ENCODE measurements at regions not wholly inside any gene's neighbourhood (a gene's known extent, or its start where the extent isn't known, plus 50 kb on each side); places are given as distances from the start of the nearest gene placed in this dataset.

DNA sequence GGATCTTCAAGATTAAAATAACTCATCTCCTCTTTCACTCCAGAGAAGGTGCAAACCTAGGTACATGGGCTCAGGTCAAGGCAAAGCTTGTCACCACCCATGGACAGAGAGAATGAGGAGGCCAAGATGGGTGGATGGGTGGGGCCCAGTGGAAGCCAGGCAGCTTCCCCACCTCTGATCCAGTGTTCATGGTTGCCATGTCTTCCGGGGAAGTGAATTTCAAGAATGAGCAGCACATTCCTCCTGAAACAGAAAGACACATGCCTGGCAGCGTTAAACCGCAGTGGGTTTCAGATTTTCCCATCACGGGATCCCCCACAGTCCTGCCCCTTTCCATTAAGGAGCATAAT, 301.7 kb downstream of the EIPR1 start:
- Mint-ChIP-seq H3K27me3 (no peaks in the 10 kb centered on the region), H3K27ac (no peak overlapping the region), H3K4me3 (no peak overlapping the region), H3K9me3 (peaks cover 4% of the 10 kb centered on the region), H3K36me3 (no peaks in the 10 kb centered on the region), H3K4me1 (ENCODE audit: unreplicated experiment) (peaks cover 24% of the 10 kb centered on the region)
- TF ChIP-seq, protein P1, sequence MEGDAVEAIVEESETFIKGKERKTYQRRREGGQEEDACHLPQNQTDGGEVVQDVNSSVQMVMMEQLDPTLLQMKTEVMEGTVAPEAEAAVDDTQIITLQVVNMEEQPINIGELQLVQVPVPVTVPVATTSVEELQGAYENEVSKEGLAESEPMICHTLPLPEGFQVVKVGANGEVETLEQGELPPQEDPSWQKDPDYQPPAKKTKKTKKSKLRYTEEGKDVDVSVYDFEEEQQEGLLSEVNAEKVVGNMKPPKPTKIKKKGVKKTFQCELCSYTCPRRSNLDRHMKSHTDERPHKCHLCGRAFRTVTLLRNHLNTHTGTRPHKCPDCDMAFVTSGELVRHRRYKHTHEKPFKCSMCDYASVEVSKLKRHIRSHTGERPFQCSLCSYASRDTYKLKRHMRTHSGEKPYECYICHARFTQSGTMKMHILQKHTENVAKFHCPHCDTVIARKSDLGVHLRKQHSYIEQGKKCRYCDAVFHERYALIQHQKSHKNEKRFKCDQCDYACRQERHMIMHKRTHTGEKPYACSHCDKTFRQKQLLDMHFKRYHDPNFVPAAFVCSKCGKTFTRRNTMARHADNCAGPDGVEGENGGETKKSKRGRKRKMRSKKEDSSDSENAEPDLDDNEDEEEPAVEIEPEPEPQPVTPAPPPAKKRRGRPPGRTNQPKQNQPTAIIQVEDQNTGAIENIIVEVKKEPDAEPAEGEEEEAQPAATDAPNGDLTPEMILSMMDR (conservative IDR thresholded peaks at IDR 0.05), result no peak
- DNase-seq (ENCODE audit: extremely low spot score, unreplicated experiment), result no peak

DNA sequence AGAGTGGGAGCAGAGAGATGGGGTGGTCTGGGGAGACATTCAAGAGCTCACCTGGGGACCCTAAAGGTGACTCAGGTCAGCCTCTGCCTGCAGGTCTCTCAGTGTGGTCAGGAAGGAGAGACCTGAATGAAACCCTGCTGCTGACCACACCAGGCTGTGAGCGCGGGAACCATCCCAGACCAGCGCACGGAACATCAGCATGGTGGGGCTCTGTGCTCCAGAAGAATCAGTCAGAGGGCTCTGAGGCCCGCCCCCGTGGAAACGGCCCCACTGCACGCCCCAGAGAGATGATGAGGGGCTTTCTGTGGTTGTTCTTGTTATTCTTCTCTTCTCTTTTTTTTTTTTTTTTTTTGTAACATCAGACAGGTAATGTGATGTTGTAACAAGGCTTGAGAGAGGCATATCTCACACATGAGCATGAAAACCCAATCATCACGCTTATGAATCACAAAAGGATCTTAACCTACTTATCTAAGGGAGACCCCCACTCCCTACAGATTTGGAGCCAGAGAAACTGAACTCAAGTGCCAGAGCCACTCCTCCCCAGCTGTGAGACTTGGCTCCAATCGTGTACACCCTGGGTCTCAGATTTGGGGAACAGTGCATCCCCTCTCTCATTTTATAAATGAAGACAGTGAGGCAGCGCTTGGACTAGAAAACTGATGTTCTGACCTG, 302.2 kb downstream of the EIPR1 start:
- no peak overlapping the region for H3K27ac Mint-ChIP-seq
- peaks cover 4% of the 10 kb centered on the region for H3K9me3 Mint-ChIP-seq
- H3K4me1 Mint-ChIP-seq (ENCODE audit: unreplicated experiment), result peaks cover 24% of the 10 kb centered on the region
- H3K27me3 Mint-ChIP-seq, result no peaks in the 10 kb centered on the region
- H3K36me3 Mint-ChIP-seq, result no peaks in the 10 kb centered on the region
- TF ChIP-seq, protein P1 (conservative IDR thresholded peaks at IDR 0.05), result no peak
- H3K4me3 Mint-ChIP-seq, result no peak overlapping the region
- DNase-seq (ENCODE audit: extremely low spot score, unreplicated experiment), result no peak

DNA sequence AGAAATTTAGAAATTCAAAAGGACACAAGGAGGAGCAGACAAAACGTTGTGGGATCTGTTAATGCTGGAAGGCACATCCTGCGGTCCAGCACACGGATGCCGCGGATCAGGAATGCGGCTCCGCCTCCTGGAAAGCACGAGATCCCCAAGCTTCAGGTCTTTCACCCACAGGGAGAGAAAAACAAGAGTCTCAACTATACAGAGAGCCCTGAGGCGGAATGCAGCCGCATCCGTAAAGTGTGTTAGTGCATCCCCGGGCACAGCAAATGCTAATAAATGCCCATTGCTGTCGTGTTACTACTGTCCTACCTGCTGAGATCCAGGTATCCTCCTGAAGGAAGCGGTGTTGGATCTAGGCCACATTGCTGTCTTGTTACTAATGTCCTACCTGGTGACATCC, 303.9 kb downstream of the EIPR1 start:
- no peak overlapping the region for H3K4me3 Mint-ChIP-seq
- peaks cover 3% of the 10 kb centered on the region for H3K9me3 Mint-ChIP-seq
- TF ChIP-seq, protein P1 (conservative IDR thresholded peaks at IDR 0.05), result no peak
- H3K36me3 Mint-ChIP-seq, result no peaks in the 10 kb centered on the region
- H3K4me1 Mint-ChIP-seq (ENCODE audit: unreplicated experiment), result peaks cover 23% of the 10 kb centered on the region
- peaks cover 3% of the 10 kb centered on the region for H3K27me3 Mint-ChIP-seq
- DNase-seq (ENCODE audit: extremely low spot score, unreplicated experiment), result no peak
- no peak overlapping the region for H3K27ac Mint-ChIP-seq

DNA sequence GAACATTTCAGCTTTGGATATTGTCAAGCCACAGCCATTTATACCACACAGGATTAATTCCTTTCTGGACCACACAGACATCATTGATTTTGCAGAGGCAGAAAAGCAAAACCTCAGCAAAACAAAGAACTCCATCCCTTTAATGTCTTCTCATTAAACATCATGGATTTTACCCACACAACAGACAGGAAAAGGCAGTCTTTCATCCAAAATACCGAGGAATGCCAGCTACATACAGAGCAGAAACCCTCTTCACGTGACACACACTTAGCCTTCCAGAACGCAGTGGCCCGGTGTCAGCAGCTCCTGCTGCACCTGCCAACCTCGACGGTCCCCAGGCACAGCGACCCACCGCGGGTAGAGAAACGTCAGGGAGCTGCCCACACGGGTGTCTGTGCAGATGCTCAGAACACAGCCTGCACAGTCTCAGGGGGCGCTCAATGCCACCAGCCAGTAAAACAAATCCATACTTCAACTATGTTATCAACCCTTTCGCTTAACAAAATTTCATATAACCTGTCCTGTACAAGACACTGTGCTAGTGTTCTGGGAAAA, 304.5 kb downstream of the EIPR1 start:
- no peak for DNase-seq (ENCODE audit: extremely low spot score, unreplicated experiment)
- Mint-ChIP-seq H3K36me3 (no peaks in the 10 kb centered on the region), H3K27me3 (peaks cover 3% of the 10 kb centered on the region), H3K4me1 (ENCODE audit: unreplicated experiment) (peaks cover 18% of the 10 kb centered on the region), H3K9me3 (no peaks in the 10 kb centered on the region), H3K27ac (no peak overlapping the region), H3K4me3 (no peak overlapping the region)
- TF ChIP-seq, protein P1 (conservative IDR thresholded peaks at IDR 0.05), result no peak

DNA sequence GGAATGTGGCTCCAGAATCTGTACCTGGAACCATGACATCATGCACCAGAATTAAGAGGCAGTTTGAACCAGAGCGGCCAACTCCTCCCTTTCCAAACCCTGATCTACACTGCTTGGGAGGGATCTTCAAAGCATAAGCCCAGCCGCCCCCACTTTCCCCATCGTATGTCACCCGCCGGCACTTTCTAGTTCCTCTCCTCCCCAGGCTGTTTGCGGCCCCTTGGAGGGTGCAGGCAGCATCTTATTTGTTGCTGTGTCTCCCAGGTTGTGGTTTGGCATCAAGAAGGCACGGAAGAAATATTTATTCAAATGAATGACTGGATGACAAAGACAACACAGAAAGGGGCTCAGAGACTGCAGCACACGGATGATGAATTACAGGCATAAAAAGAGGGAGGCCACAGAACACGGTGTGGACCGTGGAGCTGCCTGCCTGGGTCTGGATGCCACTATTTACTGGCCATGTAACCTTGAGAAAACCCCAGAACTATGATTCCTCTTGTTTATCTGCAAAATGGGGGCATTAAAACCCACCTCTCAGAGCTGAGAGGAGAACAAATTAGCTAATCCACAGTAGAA, 305.8 kb downstream of the EIPR1 start:
- Mint-ChIP-seq H3K4me1 (ENCODE audit: unreplicated experiment) (peaks cover 18% of the 10 kb centered on the region), H3K27ac (no peak overlapping the region), H3K27me3 (peaks cover 3% of the 10 kb centered on the region), H3K9me3 (no peaks in the 10 kb centered on the region), H3K4me3 (no peak overlapping the region), H3K36me3 (no peaks in the 10 kb centered on the region)
- TF ChIP-seq, protein P1 (conservative IDR thresholded peaks at IDR 0.05), result no peak
- DNase-seq (ENCODE audit: extremely low spot score, unreplicated experiment), result no peak
